ENCODE measurements at regions not wholly inside any gene's neighbourhood (a gene's known extent, or its start where the extent isn't known, plus 50 kb on each side); places are given as distances from the start of the nearest gene placed in this dataset.

DNA sequence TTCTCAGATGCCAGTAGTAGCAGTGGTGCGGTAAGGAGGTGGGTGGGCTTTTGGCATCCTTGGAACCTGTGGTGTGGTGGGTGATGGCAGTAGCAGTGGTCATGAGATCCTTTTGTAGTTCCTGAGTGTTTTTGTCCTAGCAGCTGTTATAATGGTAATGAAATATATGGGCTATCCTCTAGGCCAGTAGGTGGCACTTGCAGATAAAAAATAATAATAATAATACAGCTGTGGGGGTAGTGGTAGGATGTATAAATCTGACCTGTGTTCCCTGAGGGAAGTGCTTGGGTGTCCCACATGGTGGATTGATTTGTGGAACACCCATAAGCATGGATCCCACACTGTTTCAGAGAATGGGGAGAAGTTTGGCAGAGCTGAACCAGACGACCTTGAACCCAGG is 334.0 kb downstream of the SLITRK5 start:
- Histone ChIP-seq H3K27ac (no peak overlapping the region), H3K9me3 (no peaks in the 10 kb centered on the region), H3K27me3 (no peaks in the 10 kb centered on the region), H3K4me1 (ENCODE audit: insufficient read depth) (no peaks in the 10 kb centered on the region), H3K4me3 (no peak overlapping the region), H3K36me3 (no peaks in the 10 kb centered on the region)
- intact Hi-C loops (cut with DNase I): no loop called here
- WGBS, 3 donors: 67 to 86% (median 74%) methylated on average over 2 of the region's 2 CpGs
- TF ChIP-seq, protein P1, sequence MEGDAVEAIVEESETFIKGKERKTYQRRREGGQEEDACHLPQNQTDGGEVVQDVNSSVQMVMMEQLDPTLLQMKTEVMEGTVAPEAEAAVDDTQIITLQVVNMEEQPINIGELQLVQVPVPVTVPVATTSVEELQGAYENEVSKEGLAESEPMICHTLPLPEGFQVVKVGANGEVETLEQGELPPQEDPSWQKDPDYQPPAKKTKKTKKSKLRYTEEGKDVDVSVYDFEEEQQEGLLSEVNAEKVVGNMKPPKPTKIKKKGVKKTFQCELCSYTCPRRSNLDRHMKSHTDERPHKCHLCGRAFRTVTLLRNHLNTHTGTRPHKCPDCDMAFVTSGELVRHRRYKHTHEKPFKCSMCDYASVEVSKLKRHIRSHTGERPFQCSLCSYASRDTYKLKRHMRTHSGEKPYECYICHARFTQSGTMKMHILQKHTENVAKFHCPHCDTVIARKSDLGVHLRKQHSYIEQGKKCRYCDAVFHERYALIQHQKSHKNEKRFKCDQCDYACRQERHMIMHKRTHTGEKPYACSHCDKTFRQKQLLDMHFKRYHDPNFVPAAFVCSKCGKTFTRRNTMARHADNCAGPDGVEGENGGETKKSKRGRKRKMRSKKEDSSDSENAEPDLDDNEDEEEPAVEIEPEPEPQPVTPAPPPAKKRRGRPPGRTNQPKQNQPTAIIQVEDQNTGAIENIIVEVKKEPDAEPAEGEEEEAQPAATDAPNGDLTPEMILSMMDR (IDR thresholded peaks at IDR 0.05): no peak
- no peak for TF ChIP-seq POLR2A (IDR thresholded peaks at IDR 0.05)
- no peak for TF ChIP-seq EP300 (IDR thresholded peaks at IDR 0.05)
- DNase-seq: no peak

DNA sequence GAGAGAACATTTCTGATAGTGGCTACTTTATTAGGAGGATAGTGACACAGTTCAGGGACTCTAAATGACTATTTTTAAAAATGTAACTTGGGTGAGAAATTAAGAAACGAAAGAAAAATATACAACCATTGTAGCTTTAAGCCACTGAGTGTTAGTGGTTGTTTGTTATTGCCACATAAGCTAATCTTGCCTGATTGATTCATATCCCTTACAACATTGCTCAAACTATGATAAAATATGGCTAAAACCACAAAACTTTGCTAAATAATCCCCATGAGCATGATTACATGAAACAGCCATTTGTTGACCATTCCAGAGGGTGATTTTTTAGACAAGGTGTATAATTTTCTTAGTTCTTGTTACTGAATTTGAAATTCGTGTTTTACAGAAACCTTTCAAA is 343.4 kb downstream of the SLITRK5 start:
- no peak overlapping the region for H3K27ac ChIP-seq
- H3K27me3 ChIP-seq: no peaks in the 10 kb centered on the region
- DNase-seq: no peak
- intact Hi-C loops (cut with DNase I): no loop called here
- WGBS, 3 donors: 63 to 70% (median 68%) methylated on average over 2 of the region's 2 CpGs
- no peak overlapping the region for H3K4me3 ChIP-seq
- no peaks in the 10 kb centered on the region for H3K36me3 ChIP-seq
- no peaks in the 10 kb centered on the region for H3K4me1 ChIP-seq (ENCODE audit: insufficient read depth)
- H3K9me3 ChIP-seq: no peaks in the 10 kb centered on the region
- TF ChIP-seq, protein P1 (IDR thresholded peaks at IDR 0.05): no peak
- no peak for TF ChIP-seq EP300 (IDR thresholded peaks at IDR 0.05)
- TF ChIP-seq POLR2A (IDR thresholded peaks at IDR 0.05): no peak

DNA sequence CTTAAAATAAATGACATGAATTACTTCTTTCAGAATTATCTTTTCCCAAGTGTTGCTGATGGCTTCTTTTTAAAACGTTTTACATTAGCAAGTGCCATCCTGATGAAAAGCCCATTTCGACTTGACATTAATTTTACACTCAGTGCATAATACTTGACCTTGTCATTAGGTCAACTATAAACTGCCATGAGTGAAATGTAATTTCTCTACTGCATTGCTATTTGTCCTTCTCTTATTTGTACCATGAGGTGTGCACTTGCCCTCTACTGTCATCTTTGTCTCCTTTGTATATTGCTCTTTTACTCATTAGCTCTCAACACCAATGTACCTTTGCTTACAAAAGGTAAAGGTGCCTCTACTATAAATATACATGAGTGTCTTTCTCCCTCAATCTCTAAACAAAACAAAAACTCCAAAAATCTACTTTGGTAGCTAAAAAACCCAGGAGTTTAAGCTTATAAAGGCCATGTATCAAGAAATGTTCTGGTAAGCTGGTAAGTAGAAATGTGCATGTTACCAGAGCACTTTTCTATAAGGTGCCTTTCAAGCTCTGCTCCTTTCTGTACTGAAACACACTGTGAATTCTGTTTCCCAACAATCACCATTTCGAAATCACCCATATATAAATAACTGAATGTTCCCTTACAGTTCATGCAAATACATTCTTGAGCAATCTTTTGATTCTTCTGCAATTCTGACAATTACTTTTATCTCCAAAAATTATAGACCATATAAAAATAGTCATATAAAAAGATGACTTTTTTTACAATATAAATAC is 351.4 kb downstream of the SLITRK5 start:
- Histone ChIP-seq H3K9me3 (no peaks in the 10 kb centered on the region), H3K4me1 (ENCODE audit: insufficient read depth) (no peaks in the 10 kb centered on the region), H3K27me3 (no peaks in the 10 kb centered on the region), H3K27ac (no peak overlapping the region), H3K4me3 (no peak overlapping the region), H3K36me3 (no peaks in the 10 kb centered on the region)
- WGBS, 3 donors: 61 to 76% (median 69%) methylated on average over 3 of the region's 3 CpGs
- TF ChIP-seq EP300 (IDR thresholded peaks at IDR 0.05): no peak
- TF ChIP-seq, protein P1 (IDR thresholded peaks at IDR 0.05): no peak
- TF ChIP-seq POLR2A (IDR thresholded peaks at IDR 0.05): no peak
- intact Hi-C loops (cut with DNase I): no loop called here
- no peak for DNase-seq

DNA sequence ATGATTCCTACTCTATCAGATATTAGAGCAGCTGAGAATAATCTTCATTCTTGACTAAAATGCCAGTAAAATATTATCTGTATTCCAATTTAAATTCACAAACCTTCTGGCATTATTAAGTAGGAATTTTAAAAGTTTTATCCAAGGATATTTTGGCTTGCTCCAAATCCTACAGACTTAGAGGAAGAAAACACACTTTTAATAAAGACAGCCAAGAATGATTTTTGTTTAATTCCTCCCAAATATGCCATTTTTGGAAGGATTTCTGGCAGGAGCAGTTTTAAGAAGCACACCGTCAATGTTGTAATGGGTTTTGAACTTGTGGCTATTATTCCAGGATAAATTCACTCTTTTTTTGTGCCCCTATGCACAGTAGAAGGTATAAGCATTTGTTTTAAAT is 355.1 kb downstream of the SLITRK5 start:
- no peaks in the 10 kb centered on the region for H3K27me3 ChIP-seq
- no peaks in the 10 kb centered on the region for H3K9me3 ChIP-seq
- H3K4me3 ChIP-seq: no peak overlapping the region
- no peak overlapping the region for H3K27ac ChIP-seq
- H3K36me3 ChIP-seq: no peaks in the 10 kb centered on the region
- intact Hi-C loops (cut with DNase I): no loop called here
- H3K4me1 ChIP-seq (ENCODE audit: insufficient read depth): no peaks in the 10 kb centered on the region
- 9 to 15% (median 12%) methylated on average over 1 of the region's 1 CpG for WGBS, 3 donors
- no peak for DNase-seq
- TF ChIP-seq POLR2A (IDR thresholded peaks at IDR 0.05) (no peak), EP300 (IDR thresholded peaks at IDR 0.05) (no peak)
- TF ChIP-seq, protein P1 (IDR thresholded peaks at IDR 0.05): no peak

Data from ovary (tissue), 7 donors.